ENCODE measurements at regions not wholly inside any gene's neighbourhood (a gene's known extent, or its start where the extent isn't known, plus 50 kb on each side); places are given as distances from the start of the nearest gene placed in this dataset.

DNA sequence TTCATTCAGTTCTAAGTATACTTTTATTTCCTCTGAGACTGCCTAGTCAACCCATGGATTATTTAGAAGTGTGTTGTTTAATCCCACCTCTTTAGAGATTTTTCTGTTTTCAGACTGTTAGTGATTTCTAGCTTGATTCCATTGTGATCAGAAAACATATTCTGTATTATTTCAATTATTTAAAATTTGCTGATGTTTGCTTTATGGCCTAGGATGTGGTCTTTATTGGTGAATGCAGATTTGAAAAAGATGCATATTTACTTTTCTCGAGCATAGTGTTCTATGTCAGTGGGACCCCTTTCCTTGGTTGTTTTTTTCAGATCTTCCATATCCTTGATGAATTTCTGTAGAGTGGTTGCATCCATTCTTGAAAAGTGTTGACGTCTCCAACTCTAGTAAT lies 487.2 kb upstream of the HS6ST1 start:
- no peaks in the 10 kb centered on the region for H3F3A ChIP-seq (ENCODE audit: control insufficient read depth, insufficient read depth)
- no peaks in the 10 kb centered on the region for H3K36me3 ChIP-seq (ENCODE audit: control insufficient read depth, low read length)
- no peak overlapping the region for H3K4me3 ChIP-seq (ENCODE audit: low read length)
- no peaks in the 10 kb centered on the region; the same call in 1 of the 2 replicates for H3K9me3 ChIP-seq (ENCODE audit: control insufficient read depth, insufficient read depth, low read length)
- H3K27ac ChIP-seq (ENCODE audit: low read depth, low read length) = no peak overlapping the region
- TF ChIP-seq, protein P1, sequence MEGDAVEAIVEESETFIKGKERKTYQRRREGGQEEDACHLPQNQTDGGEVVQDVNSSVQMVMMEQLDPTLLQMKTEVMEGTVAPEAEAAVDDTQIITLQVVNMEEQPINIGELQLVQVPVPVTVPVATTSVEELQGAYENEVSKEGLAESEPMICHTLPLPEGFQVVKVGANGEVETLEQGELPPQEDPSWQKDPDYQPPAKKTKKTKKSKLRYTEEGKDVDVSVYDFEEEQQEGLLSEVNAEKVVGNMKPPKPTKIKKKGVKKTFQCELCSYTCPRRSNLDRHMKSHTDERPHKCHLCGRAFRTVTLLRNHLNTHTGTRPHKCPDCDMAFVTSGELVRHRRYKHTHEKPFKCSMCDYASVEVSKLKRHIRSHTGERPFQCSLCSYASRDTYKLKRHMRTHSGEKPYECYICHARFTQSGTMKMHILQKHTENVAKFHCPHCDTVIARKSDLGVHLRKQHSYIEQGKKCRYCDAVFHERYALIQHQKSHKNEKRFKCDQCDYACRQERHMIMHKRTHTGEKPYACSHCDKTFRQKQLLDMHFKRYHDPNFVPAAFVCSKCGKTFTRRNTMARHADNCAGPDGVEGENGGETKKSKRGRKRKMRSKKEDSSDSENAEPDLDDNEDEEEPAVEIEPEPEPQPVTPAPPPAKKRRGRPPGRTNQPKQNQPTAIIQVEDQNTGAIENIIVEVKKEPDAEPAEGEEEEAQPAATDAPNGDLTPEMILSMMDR (IDR thresholded peaks at IDR 0.05; ENCODE audit: low read depth, low read length, poor library complexity, severe bottlenecking) = no peak
- no peak for TF ChIP-seq EZH2phosphoT487 (IDR thresholded peaks at IDR 0.05; ENCODE audit: borderline replicate concordance, low read length)
- no peaks in the 10 kb centered on the region for H3K79me2 ChIP-seq (ENCODE audit: control insufficient read depth, low read length)
- H4K20me1 ChIP-seq (ENCODE audit: control insufficient read depth, insufficient read depth, low read depth, low read length) = no peaks in the 10 kb centered on the region
- no peaks in the 10 kb centered on the region for H3K9me2 ChIP-seq (replicated peaks; ENCODE audit: control insufficient read depth, low read length)
- peaks cover 10% of the 10 kb centered on the region; the same call in 1 of the 2 replicates for H3K27me3 ChIP-seq (ENCODE audit: control insufficient read depth, low read length)
- no peak overlapping the region for H3K4me2 ChIP-seq (ENCODE audit: low read length)
- H3K4me1 ChIP-seq (ENCODE audit: control insufficient read depth, low read length) = no peaks in the 10 kb centered on the region

DNA sequence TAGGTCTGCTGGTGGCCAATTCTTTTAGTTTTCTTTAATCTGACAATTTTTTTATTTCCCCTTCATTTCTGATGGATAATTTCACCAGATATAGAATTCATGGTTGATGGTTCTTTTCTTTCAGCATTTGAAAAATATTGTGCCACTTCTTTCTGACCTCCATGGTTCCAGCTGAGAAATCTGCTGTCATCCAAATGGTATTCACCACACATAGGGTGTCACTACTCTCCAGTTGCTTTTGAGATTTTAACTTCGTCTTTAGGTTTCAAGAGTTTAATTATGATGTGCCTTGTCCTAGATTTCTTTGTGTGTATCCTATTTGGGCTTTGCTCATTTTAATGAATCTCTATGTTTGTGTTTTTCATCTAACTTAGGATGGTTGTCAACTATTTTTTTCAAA lies 488.6 kb upstream of the HS6ST1 start:
- Histone ChIP-seq H3K27me3 (ENCODE audit: control insufficient read depth, low read length) (peaks cover 10% of the 10 kb centered on the region; the same call in 1 of the 2 replicates), H3K79me2 (ENCODE audit: control insufficient read depth, low read length) (no peaks in the 10 kb centered on the region), H3K9me3 (ENCODE audit: control insufficient read depth, insufficient read depth, low read length) (no peaks in the 10 kb centered on the region; the same call in 1 of the 2 replicates), H3K27ac (ENCODE audit: low read depth, low read length) (no peak overlapping the region), H3K4me2 (ENCODE audit: low read length) (no peak overlapping the region), H3K9me2 (replicated peaks; ENCODE audit: control insufficient read depth, low read length) (no peaks in the 10 kb centered on the region), H3K36me3 (ENCODE audit: control insufficient read depth, low read length) (no peaks in the 10 kb centered on the region), H3K4me1 (ENCODE audit: control insufficient read depth, low read length) (no peaks in the 10 kb centered on the region), H3K4me3 (ENCODE audit: low read length) (no peak overlapping the region), H3F3A (ENCODE audit: control insufficient read depth, insufficient read depth) (no peaks in the 10 kb centered on the region), H4K20me1 (ENCODE audit: control insufficient read depth, insufficient read depth, low read depth, low read length) (no peaks in the 10 kb centered on the region)
- TF ChIP-seq, protein P1 (IDR thresholded peaks at IDR 0.05; ENCODE audit: low read depth, low read length, poor library complexity, severe bottlenecking) = no peak
- no peak for TF ChIP-seq EZH2phosphoT487 (IDR thresholded peaks at IDR 0.05; ENCODE audit: borderline replicate concordance, low read length)

DNA sequence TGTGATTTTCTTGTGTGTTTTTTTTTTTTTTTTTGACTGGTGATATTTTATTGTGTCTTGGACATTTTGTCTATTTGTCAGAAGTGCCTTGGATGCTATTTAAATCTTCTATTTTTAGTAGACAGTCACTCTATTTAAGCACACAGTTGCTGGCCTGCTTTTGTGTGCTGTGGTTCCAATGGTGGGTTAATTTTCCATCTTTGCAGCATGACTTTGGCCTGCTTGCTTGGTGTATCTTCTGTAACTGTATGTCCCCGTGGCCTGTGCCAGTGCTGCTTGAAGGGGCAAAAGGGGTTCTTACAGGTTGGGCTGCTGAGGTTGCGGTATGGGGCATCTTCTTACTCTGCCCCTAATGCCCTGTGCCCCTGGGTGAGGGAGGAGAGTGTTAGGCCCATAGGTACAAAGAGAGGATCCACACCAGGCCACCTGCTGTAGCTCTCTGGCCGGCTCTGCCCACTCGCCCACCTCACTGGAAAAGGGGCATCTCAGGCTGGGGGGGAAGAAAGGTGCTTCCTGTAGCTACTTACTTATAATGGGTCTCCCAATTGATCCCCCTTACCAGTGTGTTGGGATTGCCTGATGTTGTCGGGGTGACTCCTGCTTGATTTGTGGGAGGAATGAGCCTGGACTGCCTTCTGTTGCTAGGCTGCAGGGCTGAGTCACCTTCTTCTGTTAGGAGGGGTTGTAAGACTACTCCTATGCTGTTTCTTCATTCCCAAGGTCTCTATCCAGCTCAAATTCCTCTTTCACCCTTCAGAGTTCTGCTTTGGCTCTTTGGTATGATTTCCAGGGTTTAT lies 490.0 kb upstream of the HS6ST1 start:
- Histone ChIP-seq H3K79me2 (ENCODE audit: control insufficient read depth, low read length) (no peaks in the 10 kb centered on the region), H3K4me3 (ENCODE audit: low read length) (no peak overlapping the region), H3K36me3 (ENCODE audit: control insufficient read depth, low read length) (no peaks in the 10 kb centered on the region), H3K9me2 (replicated peaks; ENCODE audit: control insufficient read depth, low read length) (no peaks in the 10 kb centered on the region), H3K27me3 (ENCODE audit: control insufficient read depth, low read length) (peaks cover 10% of the 10 kb centered on the region; the same call in 1 of the 2 replicates), H3K4me2 (ENCODE audit: low read length) (no peak overlapping the region), H3K4me1 (ENCODE audit: control insufficient read depth, low read length) (no peaks in the 10 kb centered on the region), H3K27ac (ENCODE audit: low read depth, low read length) (no peak overlapping the region), H3K9me3 (ENCODE audit: control insufficient read depth, insufficient read depth, low read length) (no peaks in the 10 kb centered on the region; the same call in 1 of the 2 replicates), H3F3A (ENCODE audit: control insufficient read depth, insufficient read depth) (no peaks in the 10 kb centered on the region), H4K20me1 (ENCODE audit: control insufficient read depth, insufficient read depth, low read depth, low read length) (no peaks in the 10 kb centered on the region)
- no peak for TF ChIP-seq EZH2phosphoT487 (IDR thresholded peaks at IDR 0.05; ENCODE audit: borderline replicate concordance, low read length)
- TF ChIP-seq, protein P1 (IDR thresholded peaks at IDR 0.05; ENCODE audit: low read depth, low read length, poor library complexity, severe bottlenecking) = no peak

All from DOHH2 (cell line).